ENCODE measurements at regions not wholly inside any gene's neighbourhood (a gene's known extent, or its start where the extent isn't known, plus 50 kb on each side); places are given as distances from the start of the nearest gene placed in this dataset.

DNA sequence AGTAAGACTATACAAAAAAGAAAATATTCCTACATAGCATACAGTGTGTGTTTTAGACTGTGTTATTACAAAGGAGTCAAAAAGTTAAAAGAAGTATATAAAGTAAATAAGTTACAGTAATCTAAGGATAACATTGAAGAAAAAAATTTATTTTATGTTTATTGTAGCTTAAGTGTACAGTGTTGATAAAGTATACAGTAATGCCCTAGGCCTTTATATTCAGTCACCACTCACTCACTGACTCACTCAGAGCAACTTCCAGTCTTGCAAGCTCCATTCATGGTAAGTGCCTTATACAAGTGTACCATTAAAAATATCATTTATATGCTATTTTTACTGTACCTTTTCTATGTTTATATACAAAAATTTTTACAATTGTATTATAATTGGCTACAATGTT lies 220.1 kb downstream of the BCHE start:
- TF ChIP-seq, protein P1, sequence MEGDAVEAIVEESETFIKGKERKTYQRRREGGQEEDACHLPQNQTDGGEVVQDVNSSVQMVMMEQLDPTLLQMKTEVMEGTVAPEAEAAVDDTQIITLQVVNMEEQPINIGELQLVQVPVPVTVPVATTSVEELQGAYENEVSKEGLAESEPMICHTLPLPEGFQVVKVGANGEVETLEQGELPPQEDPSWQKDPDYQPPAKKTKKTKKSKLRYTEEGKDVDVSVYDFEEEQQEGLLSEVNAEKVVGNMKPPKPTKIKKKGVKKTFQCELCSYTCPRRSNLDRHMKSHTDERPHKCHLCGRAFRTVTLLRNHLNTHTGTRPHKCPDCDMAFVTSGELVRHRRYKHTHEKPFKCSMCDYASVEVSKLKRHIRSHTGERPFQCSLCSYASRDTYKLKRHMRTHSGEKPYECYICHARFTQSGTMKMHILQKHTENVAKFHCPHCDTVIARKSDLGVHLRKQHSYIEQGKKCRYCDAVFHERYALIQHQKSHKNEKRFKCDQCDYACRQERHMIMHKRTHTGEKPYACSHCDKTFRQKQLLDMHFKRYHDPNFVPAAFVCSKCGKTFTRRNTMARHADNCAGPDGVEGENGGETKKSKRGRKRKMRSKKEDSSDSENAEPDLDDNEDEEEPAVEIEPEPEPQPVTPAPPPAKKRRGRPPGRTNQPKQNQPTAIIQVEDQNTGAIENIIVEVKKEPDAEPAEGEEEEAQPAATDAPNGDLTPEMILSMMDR (IDR thresholded peaks at IDR 0.05), result no peak
- TF ChIP-seq POLR2A (IDR thresholded peaks at IDR 0.05) (no peak), EP300 (IDR thresholded peaks at IDR 0.05) (no peak)

Data from stomach (tissue), 4 donors.